ENCODE measurements at regions not wholly inside any gene's neighbourhood (a gene's known extent, or its start where the extent isn't known, plus 50 kb on each side); places are given as distances from the start of the nearest gene placed in this dataset.

GRCh38 chr16:55403464-55403863 lies 75.5 kb upstream of the MMP2 start:
- H3K36me3 Mint-ChIP-seq: no peaks in the 10 kb centered on the region
- Histone ChIP-seq H3K4me1 (ENCODE audit: insufficient read depth, low read length) (no peaks in the 10 kb centered on the region), H3K27me3 (ENCODE audit: insufficient read depth, low read length) (no peaks in the 10 kb centered on the region), H3K9me3 (ENCODE audit: control insufficient read depth in 1 of 2, low read length in 2 of 2) (no peaks in the 10 kb centered on the region), H3K36me3 (ENCODE audit: insufficient read depth, low read length) (no peaks in the 10 kb centered on the region), H3K4me3 (ENCODE audit: low read length in 2 of 2) (no peak overlapping the region), H3K27ac (ENCODE audit: low read depth, low read length) (no peak overlapping the region)
- intact Hi-C loops (cut with micrococcal nuclease): no loop called here
- H3K9me3 Mint-ChIP-seq: peaks cover 0 to 3% (median 0%) of the 10 kb centered on the region in 8 donors
- DNase-seq: no peak
- CTCF ChIA-PET (ENCODE audit: partially characterized antibody): no interaction called here
- H3K27ac Mint-ChIP-seq: no peak overlapping the region
- H3K4me3 Mint-ChIP-seq: no peak overlapping the region
- H3K27me3 Mint-ChIP-seq: peaks cover 3 to 8% of the 10 kb centered on the region in 2 donors
- no peaks in the 10 kb centered on the region for H3K4me1 Mint-ChIP-seq
- POLR2A ChIA-PET (ENCODE audit: partially characterized antibody): no interaction called here

GRCh38 chr16:55406651-55407050 lies 72.3 kb upstream of the MMP2 start:
- Mint-ChIP-seq H3K4me1 (no peaks in the 10 kb centered on the region), H3K27ac (no peak overlapping the region), H3K36me3 (no peaks in the 10 kb centered on the region), H3K9me3 (peaks cover 0 to 5% (median 0%) of the 10 kb centered on the region in 8 donors), H3K4me3 (no peak overlapping the region), H3K27me3 (peaks cover 4 to 8% of the 10 kb centered on the region in 2 donors)
- Histone ChIP-seq H3K27ac (ENCODE audit: low read depth, low read length) (no peak overlapping the region), H3K36me3 (ENCODE audit: insufficient read depth, low read length) (no peaks in the 10 kb centered on the region), H3K9me3 (ENCODE audit: control insufficient read depth in 1 of 2, low read length in 2 of 2) (no peaks in the 10 kb centered on the region), H3K4me1 (ENCODE audit: insufficient read depth, low read length) (no peaks in the 10 kb centered on the region), H3K4me3 (ENCODE audit: low read length in 2 of 2) (no peak overlapping the region), H3K27me3 (ENCODE audit: insufficient read depth, low read length) (no peaks in the 10 kb centered on the region)
- intact Hi-C loops (cut with micrococcal nuclease): no loop called here
- DNase-seq: no peak
- CTCF ChIA-PET (ENCODE audit: partially characterized antibody): no interaction called here
- POLR2A ChIA-PET (ENCODE audit: partially characterized antibody): no interaction called here

GRCh38 chr16:55408661-55409060 lies 70.3 kb upstream of the MMP2 start:
- Histone ChIP-seq H3K27me3 (ENCODE audit: insufficient read depth, low read length) (no peaks in the 10 kb centered on the region), H3K36me3 (ENCODE audit: insufficient read depth, low read length) (no peaks in the 10 kb centered on the region), H3K4me1 (ENCODE audit: insufficient read depth, low read length) (no peaks in the 10 kb centered on the region), H3K9me3 (ENCODE audit: control insufficient read depth in 1 of 2, low read length in 2 of 2) (no peaks in the 10 kb centered on the region), H3K27ac (ENCODE audit: low read depth, low read length) (no peak overlapping the region), H3K4me3 (ENCODE audit: low read length in 2 of 2) (no peak overlapping the region)
- intact Hi-C loops (cut with micrococcal nuclease): no loop called here
- no peak overlapping the region for H3K4me3 Mint-ChIP-seq
- H3K27ac Mint-ChIP-seq: no peak overlapping the region
- POLR2A ChIA-PET (ENCODE audit: partially characterized antibody): no interaction called here
- H3K27me3 Mint-ChIP-seq: peaks cover 4 to 6% of the 10 kb centered on the region in 2 donors
- H3K4me1 Mint-ChIP-seq: no peaks in the 10 kb centered on the region
- H3K9me3 Mint-ChIP-seq: peaks cover 0 to 3% (median 0%) of the 10 kb centered on the region in 8 donors
- DNase-seq: no peak
- CTCF ChIA-PET (ENCODE audit: partially characterized antibody): no interaction called here
- H3K36me3 Mint-ChIP-seq: no peaks in the 10 kb centered on the region

GRCh38 chr16:55411231-55411630 lies 67.8 kb upstream of the MMP2 start:
- Mint-ChIP-seq H3K4me3 (no peak overlapping the region), H3K9me3 (peaks cover 0 to 3% (median 0%) of the 10 kb centered on the region in 8 donors), H3K27me3 (peaks cover 5 to 9% of the 10 kb centered on the region in 2 donors), H3K36me3 (no peaks in the 10 kb centered on the region), H3K27ac (no peak overlapping the region), H3K4me1 (no peaks in the 10 kb centered on the region)
- no peaks in the 10 kb centered on the region for H3K36me3 ChIP-seq (ENCODE audit: insufficient read depth, low read length)
- no peaks in the 10 kb centered on the region for H3K9me3 ChIP-seq (ENCODE audit: control insufficient read depth in 1 of 2, low read length in 2 of 2)
- H3K4me3 ChIP-seq (ENCODE audit: low read length in 2 of 2): no peak overlapping the region
- intact Hi-C loops (cut with micrococcal nuclease): no loop called here
- ChIA-PET CTCF (ENCODE audit: partially characterized antibody) (no interaction called here), POLR2A (ENCODE audit: partially characterized antibody) (no interaction called here)
- H3K27ac ChIP-seq (ENCODE audit: low read depth, low read length): no peak overlapping the region
- H3K27me3 ChIP-seq (ENCODE audit: insufficient read depth, low read length): no peaks in the 10 kb centered on the region
- DNase-seq: no peak
- H3K4me1 ChIP-seq (ENCODE audit: insufficient read depth, low read length): no peaks in the 10 kb centered on the region

GRCh38 chr16:55418586-55418985 lies 60.4 kb upstream of the MMP2 start:
- POLR2A ChIA-PET (ENCODE audit: partially characterized antibody): no interaction called here
- Histone ChIP-seq H3K27me3 (ENCODE audit: insufficient read depth, low read length) (no peaks in the 10 kb centered on the region), H3K36me3 (ENCODE audit: insufficient read depth, low read length) (no peaks in the 10 kb centered on the region), H3K4me3 (ENCODE audit: low read length in 2 of 2) (no peak overlapping the region), H3K4me1 (ENCODE audit: insufficient read depth, low read length) (no peaks in the 10 kb centered on the region), H3K9me3 (ENCODE audit: control insufficient read depth in 1 of 2, low read length in 2 of 2) (no peaks in the 10 kb centered on the region), H3K27ac (ENCODE audit: low read depth, low read length) (no peak overlapping the region)
- DNase-seq: no peak
- H3K9me3 Mint-ChIP-seq: no peaks in the 10 kb centered on the region
- peaks cover 11 to 18% of the 10 kb centered on the region in 2 donors for H3K27me3 Mint-ChIP-seq
- H3K4me1 Mint-ChIP-seq: peaks cover 0 to 4% (median 0%) of the 10 kb centered on the region in 4 donors
- no peak overlapping the region for H3K27ac Mint-ChIP-seq
- intact Hi-C loops (cut with micrococcal nuclease): no loop called here
- H3K4me3 Mint-ChIP-seq: no peak overlapping the region
- H3K36me3 Mint-ChIP-seq: no peaks in the 10 kb centered on the region
- CTCF ChIA-PET (ENCODE audit: partially characterized antibody): no interaction called here

GRCh38 chr16:55421226-55421625 lies 57.8 kb upstream of the MMP2 start:
- H3K27me3 Mint-ChIP-seq: peaks cover 16 to 19% of the 10 kb centered on the region in 2 donors
- H3K4me3 Mint-ChIP-seq: no peak overlapping the region
- peaks cover 0 to 4% (median 0%) of the 10 kb centered on the region in 4 donors for H3K4me1 Mint-ChIP-seq
- Histone ChIP-seq H3K4me1 (ENCODE audit: insufficient read depth, low read length) (no peaks in the 10 kb centered on the region), H3K27ac (ENCODE audit: low read depth, low read length) (no peak overlapping the region), H3K36me3 (ENCODE audit: insufficient read depth, low read length) (no peaks in the 10 kb centered on the region), H3K27me3 (ENCODE audit: insufficient read depth, low read length) (no peaks in the 10 kb centered on the region), H3K4me3 (ENCODE audit: low read length in 2 of 2) (no peak overlapping the region), H3K9me3 (ENCODE audit: control insufficient read depth in 1 of 2, low read length in 2 of 2) (no peaks in the 10 kb centered on the region)
- ChIA-PET CTCF (ENCODE audit: partially characterized antibody) (interaction anchor here (0.6 kb wide), 1 partner anchor 42 kb away, joined by 3 read pairs; no protein-coding TSS in a partner anchor), POLR2A (ENCODE audit: partially characterized antibody) (no interaction called here)
- DNase-seq: no peak
- H3K9me3 Mint-ChIP-seq: peaks cover 0 to 2% (median 0%) of the 10 kb centered on the region in 8 donors
- H3K27ac Mint-ChIP-seq: no peak overlapping the region
- H3K36me3 Mint-ChIP-seq: no peaks in the 10 kb centered on the region
- intact Hi-C loops (cut with micrococcal nuclease): no loop called here

GRCh38 chr16:55426865-55427484 lies 52.0 kb upstream of the MMP2 start:
- ChIA-PET CTCF (ENCODE audit: partially characterized antibody) (interaction anchor here (1.3 kb wide), 1 partner anchor 38 kb away, joined by 3 read pairs; no protein-coding TSS in a partner anchor), POLR2A (ENCODE audit: partially characterized antibody) (no interaction called here)
- Mint-ChIP-seq H3K9me3 (peaks cover 0 to 2% (median 0%) of the 10 kb centered on the region in 8 donors), H3K36me3 (no peaks in the 10 kb centered on the region), H3K27ac (no peak overlapping the region), H3K27me3 (peaks cover 8 to 16% of the 10 kb centered on the region in 2 donors), H3K4me1 (no peaks in the 10 kb centered on the region), H3K4me3 (no peak overlapping the region)
- intact Hi-C loops (cut with micrococcal nuclease): no loop called here
- Histone ChIP-seq H3K27ac (ENCODE audit: low read depth, low read length) (no peak overlapping the region), H3K36me3 (ENCODE audit: insufficient read depth, low read length) (no peaks in the 10 kb centered on the region), H3K4me3 (ENCODE audit: low read length in 2 of 2) (no peak overlapping the region), H3K27me3 (ENCODE audit: insufficient read depth, low read length) (no peaks in the 10 kb centered on the region), H3K4me1 (ENCODE audit: insufficient read depth, low read length) (no peaks in the 10 kb centered on the region), H3K9me3 (ENCODE audit: control insufficient read depth in 1 of 2, low read length in 2 of 2) (no peaks in the 10 kb centered on the region)
- DNase-seq: no peak

Data from CD4-positive, alpha-beta memory T cell (primary cell).